ENCODE measurements at regions not wholly inside any gene's neighbourhood (a gene's known extent, or its start where the extent isn't known, plus 50 kb on each side); places are given as distances from the start of the nearest gene placed in this dataset.

DNA sequence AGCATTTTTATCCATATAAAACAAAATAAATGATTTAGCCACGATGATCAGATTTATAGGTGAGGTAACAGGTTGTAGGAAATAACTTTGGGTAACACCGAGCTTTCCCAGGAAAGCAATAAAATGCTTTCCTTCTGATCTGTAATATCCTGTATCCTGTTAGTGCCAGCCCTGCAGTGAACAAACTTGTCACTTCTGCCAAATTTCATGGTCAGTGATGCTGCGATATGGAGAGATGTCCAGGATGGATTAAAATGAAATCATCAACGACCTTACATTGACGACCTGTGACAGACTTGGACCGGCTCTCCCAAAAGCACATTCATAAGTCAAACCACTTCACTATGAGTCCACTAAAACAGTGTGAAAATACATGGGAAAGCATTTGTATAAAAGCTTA is 608.0 kb upstream of the NRP1 start:
- Histone ChIP-seq H3K27ac (ENCODE audit: low read depth, low read length) (no peak overlapping the region), H3K4me3 (ENCODE audit: insufficient read depth, low read length) (no peak overlapping the region), H3K27me3 (ENCODE audit: insufficient read depth, low read length) (peaks cover 6% of the 10 kb centered on the region), H2AFZ (ENCODE audit: low read length) (no peak overlapping the region), H4K20me1 (ENCODE audit: insufficient read depth, low read length) (no peaks in the 10 kb centered on the region), H3K36me3 (ENCODE audit: insufficient read depth, low read length) (no peaks in the 10 kb centered on the region), H3K4me2 (ENCODE audit: insufficient read depth, low read length) (no peak overlapping the region), H3K9me3 (ENCODE audit: low read depth, low read length) (no peaks in the 10 kb centered on the region), H3K4me1 (ENCODE audit: insufficient read depth, low read length) (no peaks in the 10 kb centered on the region), H3K79me2 (ENCODE audit: insufficient read depth, low read length) (no peaks in the 10 kb centered on the region)
- TF ChIP-seq, protein P1, sequence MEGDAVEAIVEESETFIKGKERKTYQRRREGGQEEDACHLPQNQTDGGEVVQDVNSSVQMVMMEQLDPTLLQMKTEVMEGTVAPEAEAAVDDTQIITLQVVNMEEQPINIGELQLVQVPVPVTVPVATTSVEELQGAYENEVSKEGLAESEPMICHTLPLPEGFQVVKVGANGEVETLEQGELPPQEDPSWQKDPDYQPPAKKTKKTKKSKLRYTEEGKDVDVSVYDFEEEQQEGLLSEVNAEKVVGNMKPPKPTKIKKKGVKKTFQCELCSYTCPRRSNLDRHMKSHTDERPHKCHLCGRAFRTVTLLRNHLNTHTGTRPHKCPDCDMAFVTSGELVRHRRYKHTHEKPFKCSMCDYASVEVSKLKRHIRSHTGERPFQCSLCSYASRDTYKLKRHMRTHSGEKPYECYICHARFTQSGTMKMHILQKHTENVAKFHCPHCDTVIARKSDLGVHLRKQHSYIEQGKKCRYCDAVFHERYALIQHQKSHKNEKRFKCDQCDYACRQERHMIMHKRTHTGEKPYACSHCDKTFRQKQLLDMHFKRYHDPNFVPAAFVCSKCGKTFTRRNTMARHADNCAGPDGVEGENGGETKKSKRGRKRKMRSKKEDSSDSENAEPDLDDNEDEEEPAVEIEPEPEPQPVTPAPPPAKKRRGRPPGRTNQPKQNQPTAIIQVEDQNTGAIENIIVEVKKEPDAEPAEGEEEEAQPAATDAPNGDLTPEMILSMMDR (IDR thresholded peaks at IDR 0.05; ENCODE audit: extremely low read depth, low read depth, low read length): no peak
- no peak for DNase-seq (ENCODE audit: insufficient read length, low spot score, missing footprints)

DNA sequence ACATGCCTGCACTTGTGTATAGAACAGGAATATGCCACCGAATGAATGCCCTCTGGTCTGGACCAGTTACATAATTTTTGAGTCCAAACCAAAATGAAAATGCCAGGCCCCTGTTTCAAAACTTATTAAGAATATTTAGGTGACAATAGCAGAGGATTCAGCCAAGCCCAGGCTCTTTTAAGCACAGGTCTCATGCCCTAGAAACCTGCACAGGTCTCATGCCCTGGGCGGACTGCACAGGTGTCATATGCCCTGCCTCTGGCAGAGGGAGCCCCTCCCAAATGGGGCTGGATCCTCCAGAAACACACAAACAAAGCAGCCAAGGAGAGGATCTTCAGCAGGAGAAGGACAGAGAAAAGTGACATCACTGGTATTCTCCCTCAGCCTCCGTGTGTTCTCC is 605.4 kb upstream of the NRP1 start:
- Histone ChIP-seq H3K4me3 (ENCODE audit: insufficient read depth, low read length) (no peak overlapping the region), H3K79me2 (ENCODE audit: insufficient read depth, low read length) (no peaks in the 10 kb centered on the region), H3K27me3 (ENCODE audit: insufficient read depth, low read length) (peaks cover 6% of the 10 kb centered on the region), H3K4me2 (ENCODE audit: insufficient read depth, low read length) (no peak overlapping the region), H4K20me1 (ENCODE audit: insufficient read depth, low read length) (no peaks in the 10 kb centered on the region), H3K36me3 (ENCODE audit: insufficient read depth, low read length) (no peaks in the 10 kb centered on the region), H3K9me3 (ENCODE audit: low read depth, low read length) (no peaks in the 10 kb centered on the region), H3K4me1 (ENCODE audit: insufficient read depth, low read length) (no peaks in the 10 kb centered on the region), H2AFZ (ENCODE audit: low read length) (no peak overlapping the region), H3K27ac (ENCODE audit: low read depth, low read length) (no peak overlapping the region)
- DNase-seq (ENCODE audit: insufficient read length, low spot score, missing footprints): no peak
- TF ChIP-seq, protein P1 (IDR thresholded peaks at IDR 0.05; ENCODE audit: extremely low read depth, low read depth, low read length): no peak

DNA sequence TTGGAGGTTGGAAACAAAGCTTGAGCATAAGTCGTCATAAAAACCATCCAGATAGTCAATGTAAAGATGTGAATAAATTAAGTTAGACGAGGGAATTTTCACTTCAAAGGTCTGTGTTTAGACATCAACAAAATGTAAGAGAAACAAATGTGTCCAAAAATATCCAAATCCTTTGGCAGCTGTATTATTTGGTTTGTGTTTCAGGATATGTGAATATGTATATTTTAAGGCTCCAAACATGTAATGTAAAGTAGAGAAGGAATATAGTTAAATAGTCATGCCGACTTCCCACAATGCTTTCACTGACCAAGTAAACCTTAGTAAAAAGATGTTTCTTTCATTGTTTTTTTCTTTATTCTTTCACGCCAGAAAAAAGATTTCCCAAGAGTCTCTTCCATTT is 604.9 kb upstream of the NRP1 start:
- Histone ChIP-seq H3K79me2 (ENCODE audit: insufficient read depth, low read length) (no peaks in the 10 kb centered on the region), H4K20me1 (ENCODE audit: insufficient read depth, low read length) (no peaks in the 10 kb centered on the region), H3K9me3 (ENCODE audit: low read depth, low read length) (no peaks in the 10 kb centered on the region), H3K27ac (ENCODE audit: low read depth, low read length) (no peak overlapping the region), H3K4me1 (ENCODE audit: insufficient read depth, low read length) (no peaks in the 10 kb centered on the region), H3K4me2 (ENCODE audit: insufficient read depth, low read length) (no peak overlapping the region), H3K4me3 (ENCODE audit: insufficient read depth, low read length) (no peak overlapping the region), H3K27me3 (ENCODE audit: insufficient read depth, low read length) (peaks cover 6% of the 10 kb centered on the region), H3K36me3 (ENCODE audit: insufficient read depth, low read length) (no peaks in the 10 kb centered on the region), H2AFZ (ENCODE audit: low read length) (no peak overlapping the region)
- TF ChIP-seq, protein P1 (IDR thresholded peaks at IDR 0.05; ENCODE audit: extremely low read depth, low read depth, low read length): no peak
- no peak for DNase-seq (ENCODE audit: insufficient read length, low spot score, missing footprints)

DNA sequence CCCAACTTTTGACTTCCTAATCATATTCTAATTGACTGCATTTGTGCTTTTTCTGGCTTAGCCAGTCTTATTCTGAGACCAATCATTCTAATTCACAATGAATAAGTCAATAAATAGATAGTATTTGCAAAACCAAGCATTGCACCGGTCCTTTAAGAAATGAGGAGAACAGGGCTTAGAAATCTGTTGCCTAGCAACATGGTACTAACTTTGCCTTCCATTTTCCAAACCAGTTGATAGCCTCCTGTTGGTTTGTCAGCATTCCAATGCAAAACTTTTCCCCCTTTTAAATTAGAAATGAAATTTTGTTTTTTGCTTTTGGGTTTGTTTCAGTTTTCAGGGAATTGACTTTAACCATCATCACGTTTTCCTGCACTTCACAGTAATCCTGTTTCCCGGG is 603.5 kb upstream of the NRP1 start:
- Histone ChIP-seq H4K20me1 (ENCODE audit: insufficient read depth, low read length) (no peaks in the 10 kb centered on the region), H3K36me3 (ENCODE audit: insufficient read depth, low read length) (no peaks in the 10 kb centered on the region), H3K27me3 (ENCODE audit: insufficient read depth, low read length) (no peaks in the 10 kb centered on the region), H3K79me2 (ENCODE audit: insufficient read depth, low read length) (no peaks in the 10 kb centered on the region), H3K4me2 (ENCODE audit: insufficient read depth, low read length) (no peak overlapping the region), H3K4me3 (ENCODE audit: insufficient read depth, low read length) (no peak overlapping the region), H3K9me3 (ENCODE audit: low read depth, low read length) (no peaks in the 10 kb centered on the region), H3K27ac (ENCODE audit: low read depth, low read length) (no peak overlapping the region), H3K4me1 (ENCODE audit: insufficient read depth, low read length) (no peaks in the 10 kb centered on the region), H2AFZ (ENCODE audit: low read length) (no peak overlapping the region)
- TF ChIP-seq, protein P1 (IDR thresholded peaks at IDR 0.05; ENCODE audit: extremely low read depth, low read depth, low read length): no peak
- DNase-seq (ENCODE audit: insufficient read length, low spot score, missing footprints): no peak

Data from osteoblast (primary cell).